Suprapubic skin (tissue), 4 donors: ENCODE measurements at regions not wholly inside any gene's neighbourhood (a gene's known extent, or its start where the extent isn't known, plus 50 kb on each side); places are given as distances from the start of the nearest gene placed in this dataset.

Experiments used
- EP300 ChIP-seq: sonication (generic); formaldehyde crosslinking; IDR thresholded peaks from one replicate; pipeline ENCODE4 v1.6.1; 2017; ENCODE audit warnings: antibody characterized with exemption
- POLR2A ChIP-seq, 2 donors: fragments of 450-650 bp; IDR thresholded peaks; one replicate each; pipeline ENCODE4 v1.6.1; 2017; ENCODE audit warnings: antibody characterized with exemption in 2 of 2, mild to moderate bottlenecking in 2 of 2, moderate library complexity in 2 of 2
- POLR2AphosphoS5 ChIP-seq, 3 donors: sonication (generic); formaldehyde crosslinking; IDR thresholded peaks; one replicate each; pipeline ENCODE4 v1.6.1; 2017; ENCODE audit warnings: antibody characterized with exemption in 3 of 3
- TF ChIP-seq, protein P1 (sequence below), 2 donors: fragments of 200-600 bp in 1 of 2; fragments of 450-650 bp in 1 of 2; sonication (generic) in 1 of 2; IDR thresholded peaks; one replicate each; pipeline ENCODE4 v1.5.1; 2016 to 2019; ENCODE audit warnings: antibody characterized with exemption in 2 of 2, mild to moderate bottlenecking in 1 of 2, moderate library complexity in 1 of 2

DNA sequence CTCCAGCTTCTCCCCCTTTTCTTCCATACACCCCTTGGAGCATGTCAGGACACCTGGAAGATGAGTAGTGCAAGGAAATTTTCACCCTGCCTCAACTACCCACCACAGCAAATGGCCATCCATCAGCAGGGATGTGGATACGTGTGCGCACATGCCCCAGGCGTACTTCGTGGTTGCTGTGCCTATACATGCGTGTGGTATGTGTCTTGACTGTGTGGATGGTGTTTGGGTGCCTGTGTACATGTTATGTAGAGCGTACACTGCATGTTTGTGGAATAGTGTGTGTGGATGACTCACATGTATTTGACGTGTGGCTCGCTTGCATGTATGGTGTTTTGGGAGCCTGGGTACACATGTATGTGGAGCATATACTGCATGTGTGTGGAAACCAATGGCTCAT, 158.5 kb downstream of the RRAGC start:
- TF ChIP-seq, protein P1, sequence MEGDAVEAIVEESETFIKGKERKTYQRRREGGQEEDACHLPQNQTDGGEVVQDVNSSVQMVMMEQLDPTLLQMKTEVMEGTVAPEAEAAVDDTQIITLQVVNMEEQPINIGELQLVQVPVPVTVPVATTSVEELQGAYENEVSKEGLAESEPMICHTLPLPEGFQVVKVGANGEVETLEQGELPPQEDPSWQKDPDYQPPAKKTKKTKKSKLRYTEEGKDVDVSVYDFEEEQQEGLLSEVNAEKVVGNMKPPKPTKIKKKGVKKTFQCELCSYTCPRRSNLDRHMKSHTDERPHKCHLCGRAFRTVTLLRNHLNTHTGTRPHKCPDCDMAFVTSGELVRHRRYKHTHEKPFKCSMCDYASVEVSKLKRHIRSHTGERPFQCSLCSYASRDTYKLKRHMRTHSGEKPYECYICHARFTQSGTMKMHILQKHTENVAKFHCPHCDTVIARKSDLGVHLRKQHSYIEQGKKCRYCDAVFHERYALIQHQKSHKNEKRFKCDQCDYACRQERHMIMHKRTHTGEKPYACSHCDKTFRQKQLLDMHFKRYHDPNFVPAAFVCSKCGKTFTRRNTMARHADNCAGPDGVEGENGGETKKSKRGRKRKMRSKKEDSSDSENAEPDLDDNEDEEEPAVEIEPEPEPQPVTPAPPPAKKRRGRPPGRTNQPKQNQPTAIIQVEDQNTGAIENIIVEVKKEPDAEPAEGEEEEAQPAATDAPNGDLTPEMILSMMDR (IDR thresholded peaks at IDR 0.05), result no peak
- TF ChIP-seq EP300, result no peak
- TF ChIP-seq POLR2A (IDR thresholded peaks at IDR 0.05), result no peak
- no peak for TF ChIP-seq POLR2AphosphoS5 (IDR thresholded peaks at IDR 0.05)
